ENCODE measurements at regions not wholly inside any gene's neighbourhood (a gene's known extent, or its start where the extent isn't known, plus 50 kb on each side); places are given as distances from the start of the nearest gene placed in this dataset.

GRCh38 chr16:64090327-64090726 is 1031.5 kb downstream of the CDH11 start:
- CTCF ChIA-PET = no interaction called here
- BruUV-seq (replicated peaks) = no TSS peak

DNA sequence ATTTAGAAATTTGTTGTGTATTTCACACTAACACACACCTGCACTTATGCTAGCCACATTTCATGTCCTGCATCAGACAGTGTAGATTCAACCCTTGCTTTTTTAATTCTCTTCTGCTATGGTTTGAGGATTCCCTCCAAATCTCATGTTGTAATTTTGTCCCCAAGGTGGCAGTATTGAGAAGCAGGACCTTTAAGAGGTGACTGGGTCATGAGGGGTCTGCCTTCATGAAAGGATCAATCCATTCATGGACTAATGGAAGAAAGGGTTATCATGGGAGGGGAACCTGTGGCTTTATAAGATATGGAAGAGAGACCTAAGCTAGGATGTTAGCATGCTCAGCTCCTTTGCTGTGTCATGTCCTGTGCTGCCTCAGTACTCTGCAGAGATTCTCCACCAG is 1032.2 kb downstream of the CDH11 start:
- DNase-seq (ENCODE audit: low read depth, low spot score) = no peak
- BruUV-seq (replicated peaks) = no TSS peak
- Histone ChIP-seq H3K27me3 (ENCODE audit: control insufficient read depth, insufficient read depth, low read length) (no peaks in the 10 kb centered on the region), H3K9me3 (ENCODE audit: control insufficient read depth, insufficient read depth, low read depth, low read length) (no peaks in the 10 kb centered on the region), H3K4me1 (ENCODE audit: control insufficient read depth, insufficient read depth, low read length) (no peaks in the 10 kb centered on the region), H3K36me3 (ENCODE audit: control insufficient read depth, insufficient read depth, low read length) (no peaks in the 10 kb centered on the region), H3K27ac (ENCODE audit: low read length) (no peak overlapping the region), H3K4me3 (ENCODE audit: low read depth in 2 of 2, low read length in 2 of 2) (no peak overlapping the region)
- in situ Hi-C loops (cut with HindIII; ENCODE audit: low pct_unique_long_range_greater_than_20kb, low sequenced_read_pairs) = no loop called here
- ATAC-seq = no peak
- peak; percentile 38 for TF ChIP-seq CTCF (IDR thresholded peaks at IDR 0.05)
- no peak for TF ChIP-seq SIN3A (IDR thresholded peaks at IDR 0.05; ENCODE audit: borderline replicate concordance, insufficient read depth, low read depth, low read length)
- intact Hi-C loops (cut with micrococcal nuclease; ENCODE audit: unreplicated experiment) = no loop called here
- POLR2A ChIA-PET = no interaction called here
- CTCF ChIA-PET = no interaction called here

More at GRCh38 chr16:64090327-64090726, 1031.5 kb downstream of the CDH11 start:
- Histone ChIP-seq H3K9me3 (ENCODE audit: control insufficient read depth, insufficient read depth, low read depth, low read length) (no peaks in the 10 kb centered on the region), H3K36me3 (ENCODE audit: control insufficient read depth, insufficient read depth, low read length) (no peaks in the 10 kb centered on the region), H3K27me3 (ENCODE audit: control insufficient read depth, insufficient read depth, low read length) (no peaks in the 10 kb centered on the region), H3K27ac (ENCODE audit: low read length) (no peak overlapping the region), H3K4me3 (ENCODE audit: low read depth in 2 of 2, low read length in 2 of 2) (no peak overlapping the region), H3K4me1 (ENCODE audit: control insufficient read depth, insufficient read depth, low read length) (no peaks in the 10 kb centered on the region)
- POLR2A ChIA-PET = interaction anchor here (0.5 kb wide), 1 partner anchor 1169 kb away, joined by 3 read pairs; no protein-coding TSS in a partner anchor
- TF ChIP-seq POLR2AphosphoS5 (IDR thresholded peaks at IDR 0.05; ENCODE audit: low read depth, low read length) (no peak), REST (IDR thresholded peaks at IDR 0.05; ENCODE audit: insufficient read depth in 1 of 2, low read depth in 2 of 2, low read length in 1 of 2) (no peak), CTCF (IDR thresholded peaks at IDR 0.05) (no peak), SIN3A (IDR thresholded peaks at IDR 0.05; ENCODE audit: borderline replicate concordance, insufficient read depth, low read depth, low read length) (no peak), TCF7L2 (IDR thresholded peaks at IDR 0.05; ENCODE audit: low read depth, low read length) (no peak)
- ATAC-seq = no peak
- intact Hi-C loops (cut with micrococcal nuclease; ENCODE audit: unreplicated experiment) (no loop called here), in situ Hi-C loops (cut with HindIII; ENCODE audit: low pct_unique_long_range_greater_than_20kb, low sequenced_read_pairs) (no loop called here)
- DNase-seq (ENCODE audit: low read depth, low spot score) = no peak
